ENCODE measurements at regions not wholly inside any gene's neighbourhood (a gene's known extent, or its start where the extent isn't known, plus 50 kb on each side); places are given as distances from the start of the nearest gene placed in this dataset.

- TF ChIP-seq SIX4 (CRISPR knock-in tag; IDR thresholded peaks at IDR 0.05): no peak
- no peak for TF ChIP-seq SPEN (CRISPR knock-in tag; IDR thresholded peaks at IDR 0.05; ENCODE audit: low read depth)
- no peak for TF ChIP-seq ZNF256 (CRISPR knock-in tag; conservative IDR thresholded peaks at IDR 0.05)
Observed at GRCh38 chr13:37401721-37402120, 196.8 kb downstream of the POSTN start.

Data from HepG2 (cell line).